Stimulated activated naive CD8-positive, alpha-beta T cell treated with anti-CD3 and anti-CD28 coated beads, Interleukin-15, Interleukin-2, amounts not matched to agents 100 U/mL and 50 U/mL, for 24 hours (primary cell): ENCODE measurements at regions not wholly inside any gene's neighbourhood (a gene's known extent, or its start where the extent isn't known, plus 50 kb on each side); places are given as distances from the start of the nearest gene placed in this dataset.
"Not testable (repeated sequence)": the region's sequence is repeated elsewhere in the genome, so short reads cannot be mapped to it uniquely, and the experiment has no call there.

Source experiments
- ATAC-seq: fragments of 150-1000 bp; cut with Tn5 transposase; one replicate; pipeline ENCODE4 v1.10.0; 2021
- DNase-seq: peaks from one replicate; pipeline ENCODE4 v3.0.0; 2021

GRCh38 chr7:32762925-32763293 lies 128.7 kb downstream of the KBTBD2 start:
- no peak for ATAC-seq

GRCh38 chr7:32762206-32762924 lies 129.2 kb downstream of the KBTBD2 start:
- not testable (repeated sequence) for ATAC-seq, DNase-seq

More at GRCh38 chr7:32762925-32763293, 128.7 kb downstream of the KBTBD2 start:
- no peak for DNase-seq

- DNase-seq (no peak), ATAC-seq (no peak)
These were observed 129.9 kb downstream of the KBTBD2 start for GRCh38 chr7:32761451-32762205.

- not testable (repeated sequence) for ATAC-seq, DNase-seq
These were observed 130.8 kb downstream of the KBTBD2 start for GRCh38 chr7:32760755-32761154.

- DNase-seq, ATAC-seq: not testable (repeated sequence)
These were observed 131.7 kb downstream of the KBTBD2 start for GRCh38 chr7:32759859-32760258.

- ATAC-seq, DNase-seq: not testable (repeated sequence)
These were observed 137.7 kb downstream of the KBTBD2 start for GRCh38 chr7:32753872-32754271.

- not testable (repeated sequence) for DNase-seq, ATAC-seq
These were observed 143.2 kb downstream of the KBTBD2 start for GRCh38 chr7:32748337-32748736.

- ATAC-seq, DNase-seq: not testable (repeated sequence)
These were observed 144.0 kb downstream of the KBTBD2 start for GRCh38 chr7:32747443-32748148.

GRCh38 chr7:32741853-32742476 lies 149.6 kb downstream of the KBTBD2 start:
- not testable (repeated sequence) for ATAC-seq, DNase-seq

- ATAC-seq, DNase-seq: not testable (repeated sequence)
These were observed 151.8 kb downstream of the KBTBD2 start for GRCh38 chr7:32739749-32740148.

GRCh38 chr7:32738390-32738789 lies 153.2 kb downstream of the KBTBD2 start:
- DNase-seq: not testable (repeated sequence)

GRCh38 chr7:32732767-32733166 lies 158.8 kb downstream of the KBTBD2 start:
- not testable (repeated sequence) for ATAC-seq, DNase-seq

More at GRCh38 chr7:32738390-32738789, 153.2 kb downstream of the KBTBD2 start:
- not testable (repeated sequence) for ATAC-seq

GRCh38 chr7:32729335-32729675 lies 162.3 kb downstream of the KBTBD2 start:
- DNase-seq, ATAC-seq: not testable (repeated sequence)

GRCh38 chr7:32728412-32729334 lies 162.9 kb downstream of the KBTBD2 start:
- DNase-seq (peak; percentile 56), ATAC-seq (peak; percentile 85)

- peak; percentile 37 for ATAC-seq
- DNase-seq: peak; percentile 47
These were observed 163.8 kb downstream of the KBTBD2 start for GRCh38 chr7:32727483-32728411.

GRCh38 chr7:32722837-32723236 lies 168.7 kb downstream of the KBTBD2 start:
- not testable (repeated sequence) for DNase-seq, ATAC-seq

GRCh38 chr7:32694182-32694581 lies 197.4 kb downstream of the KBTBD2 start:
- ATAC-seq (no peak), DNase-seq (no peak)

- peak; percentile 46 for ATAC-seq
- not testable (repeated sequence) for DNase-seq
These were observed 196.9 kb downstream of the AVL9 start for GRCh38 chr7:32691965-32692815.

GRCh38 chr7:32688092-32688491 lies 192.8 kb downstream of the AVL9 start:
- ATAC-seq, DNase-seq: not testable (repeated sequence)
